AG09319 (cell line): ENCODE measurements at regions not wholly inside any gene's neighbourhood (a gene's known extent, or its start where the extent isn't known, plus 50 kb on each side); places are given as distances from the start of the nearest gene placed in this dataset.

Experiments
- DNase-seq: peaks from one replicate; pipeline ENCODE4 v3.0.0-alpha.2; 2010; ENCODE audit warnings: low read depth; ENCODE audit errors: extremely low read depth
- TF ChIP-seq, protein P1 (sequence below): IDR thresholded peaks from 2 replicates; pipeline ENCODE4 v1.5.1; 2011; ENCODE audit warnings: low read depth, mild to moderate bottlenecking, inconsistent platforms, low read length, moderate library complexity

GRCh38 chr20:52921340-52921739 lies 50.8 kb upstream of the TSHZ2 start:
- TF ChIP-seq, protein P1, sequence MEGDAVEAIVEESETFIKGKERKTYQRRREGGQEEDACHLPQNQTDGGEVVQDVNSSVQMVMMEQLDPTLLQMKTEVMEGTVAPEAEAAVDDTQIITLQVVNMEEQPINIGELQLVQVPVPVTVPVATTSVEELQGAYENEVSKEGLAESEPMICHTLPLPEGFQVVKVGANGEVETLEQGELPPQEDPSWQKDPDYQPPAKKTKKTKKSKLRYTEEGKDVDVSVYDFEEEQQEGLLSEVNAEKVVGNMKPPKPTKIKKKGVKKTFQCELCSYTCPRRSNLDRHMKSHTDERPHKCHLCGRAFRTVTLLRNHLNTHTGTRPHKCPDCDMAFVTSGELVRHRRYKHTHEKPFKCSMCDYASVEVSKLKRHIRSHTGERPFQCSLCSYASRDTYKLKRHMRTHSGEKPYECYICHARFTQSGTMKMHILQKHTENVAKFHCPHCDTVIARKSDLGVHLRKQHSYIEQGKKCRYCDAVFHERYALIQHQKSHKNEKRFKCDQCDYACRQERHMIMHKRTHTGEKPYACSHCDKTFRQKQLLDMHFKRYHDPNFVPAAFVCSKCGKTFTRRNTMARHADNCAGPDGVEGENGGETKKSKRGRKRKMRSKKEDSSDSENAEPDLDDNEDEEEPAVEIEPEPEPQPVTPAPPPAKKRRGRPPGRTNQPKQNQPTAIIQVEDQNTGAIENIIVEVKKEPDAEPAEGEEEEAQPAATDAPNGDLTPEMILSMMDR, result no peak
- DNase-seq, result no peak

DNA sequence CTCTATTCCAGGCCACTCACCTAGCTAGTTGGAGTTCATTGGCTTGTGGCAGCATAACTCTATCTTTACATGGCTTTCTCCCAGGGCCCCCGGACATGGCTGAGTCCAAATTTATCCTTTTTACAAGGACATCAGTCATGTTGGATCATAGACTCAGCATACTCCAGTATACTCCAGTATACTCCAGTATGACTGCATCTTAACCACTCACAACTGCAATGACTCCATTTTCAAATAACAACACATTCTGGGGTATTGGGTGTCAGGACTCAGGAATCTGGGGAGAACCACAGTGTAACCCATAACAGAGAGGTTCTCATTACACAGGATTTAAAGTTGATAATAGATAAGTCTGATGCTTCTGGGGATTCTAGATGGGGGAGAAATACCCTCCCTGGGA lies 53.8 kb upstream of the TSHZ2 start:
- TF ChIP-seq, protein P1, result no peak
- no peak for DNase-seq

- TF ChIP-seq, protein P1, result no peak
- DNase-seq, result no peak
Observed at GRCh38 chr20:52915564-52915963, 56.6 kb upstream of the TSHZ2 start.

- TF ChIP-seq, protein P1, result no peak
- no peak for DNase-seq
Observed at GRCh38 chr20:52914870-52915269, 57.3 kb upstream of the TSHZ2 start.

DNA sequence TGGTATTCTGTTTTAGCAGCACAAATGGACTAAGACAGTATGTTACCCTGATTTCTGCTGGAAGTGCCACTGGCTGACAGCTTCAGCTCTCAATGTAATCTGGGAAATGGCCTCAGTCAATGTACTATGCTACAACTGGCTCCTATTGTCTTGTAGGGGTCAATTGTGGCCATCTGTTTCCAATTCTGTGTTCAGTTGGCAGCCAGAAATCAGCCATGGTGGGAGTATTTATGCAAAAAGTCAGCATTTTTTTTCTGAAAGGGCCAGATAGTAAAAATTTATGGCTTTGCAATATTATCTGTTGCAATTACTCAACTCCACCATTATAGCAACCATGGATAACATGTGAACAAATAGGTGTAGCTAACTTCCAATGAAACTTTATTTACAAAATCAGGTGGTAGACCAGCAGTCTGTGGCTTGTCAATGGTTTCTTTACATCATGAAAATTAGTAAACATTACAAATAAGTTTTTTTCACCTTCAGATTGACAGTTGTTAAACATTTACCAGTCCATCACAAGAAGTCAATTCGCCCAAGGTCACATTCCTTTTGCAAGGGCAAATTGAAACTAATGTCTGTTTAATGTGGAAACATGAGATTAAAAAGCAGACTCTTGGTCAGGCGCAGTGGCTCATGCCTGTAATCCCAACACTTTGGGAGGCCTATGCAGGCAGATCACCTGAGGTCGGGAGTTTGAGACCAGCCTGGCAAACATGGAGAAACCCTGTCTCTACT lies 58.3 kb upstream of the TSHZ2 start:
- TF ChIP-seq, protein P1, result no peak
- no peak for DNase-seq

DNA sequence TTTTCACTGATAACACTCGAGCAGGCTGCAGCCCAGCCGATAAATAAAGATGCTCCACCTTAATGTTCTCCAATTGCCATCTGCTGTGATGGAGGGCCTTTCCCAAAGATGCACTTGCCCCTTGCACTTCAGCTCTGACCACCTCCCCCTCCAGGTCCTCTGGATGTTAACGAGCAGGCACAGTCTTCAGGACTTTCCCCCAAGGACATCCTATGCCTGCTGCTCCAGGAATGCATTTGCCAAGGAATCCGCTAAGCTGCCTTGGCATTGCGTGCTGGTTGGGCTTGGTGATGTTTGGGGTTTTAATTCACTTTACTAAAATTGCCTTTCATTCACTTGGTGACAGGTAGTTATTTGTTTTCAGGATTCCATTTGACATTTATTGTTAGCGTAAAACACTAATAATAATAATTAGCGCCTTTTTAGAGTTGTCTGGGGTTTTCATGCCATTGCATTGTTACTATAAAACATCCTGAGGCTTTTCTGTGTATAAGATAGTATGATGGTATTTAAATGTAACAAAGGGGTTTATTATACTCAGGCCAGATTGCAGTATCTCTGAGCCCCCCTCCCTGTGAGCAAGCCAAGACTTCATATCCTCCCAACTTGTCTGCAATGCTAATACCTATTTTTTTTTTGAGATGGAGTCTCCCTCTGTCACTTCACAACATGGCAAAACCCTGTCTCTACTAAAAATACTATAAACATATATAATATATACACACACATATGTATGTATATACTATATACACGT lies 66.7 kb upstream of the TSHZ2 start:
- TF ChIP-seq, protein P1, result no peak
- DNase-seq, result no peak

DNA sequence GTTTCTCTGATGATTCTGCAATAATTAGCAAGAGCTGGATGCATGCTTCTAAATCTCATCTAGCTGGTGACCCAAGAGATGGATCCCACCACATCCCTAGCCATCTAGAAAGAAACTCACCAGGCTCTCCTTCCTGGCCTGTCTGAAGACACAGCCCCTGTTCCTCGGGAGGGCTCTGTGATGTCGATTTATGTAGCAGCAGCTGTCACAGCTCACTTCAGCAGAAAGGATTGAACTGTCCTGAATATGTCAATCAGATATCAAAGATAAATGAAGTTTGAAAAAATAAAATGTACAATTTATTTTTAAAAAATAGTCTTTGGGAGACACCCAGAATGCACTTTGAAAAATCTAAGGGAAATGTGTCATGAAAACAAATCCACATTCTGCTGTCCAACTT lies 67.3 kb upstream of the TSHZ2 start:
- DNase-seq, result no peak
- TF ChIP-seq, protein P1, result no peak
